Nucleus accumbens (tissue), 56 donors: ENCODE measurements at regions not wholly inside any gene's neighbourhood (a gene's known extent, or its start where the extent isn't known, plus 50 kb on each side); places are given as distances from the start of the nearest gene placed in this dataset.

Experiments used
- DNase-seq, 56 donors: peaks; one replicate each; lab custom pipeline; 2025; lab: John Stamatoyannopoulos, UW

DNA sequence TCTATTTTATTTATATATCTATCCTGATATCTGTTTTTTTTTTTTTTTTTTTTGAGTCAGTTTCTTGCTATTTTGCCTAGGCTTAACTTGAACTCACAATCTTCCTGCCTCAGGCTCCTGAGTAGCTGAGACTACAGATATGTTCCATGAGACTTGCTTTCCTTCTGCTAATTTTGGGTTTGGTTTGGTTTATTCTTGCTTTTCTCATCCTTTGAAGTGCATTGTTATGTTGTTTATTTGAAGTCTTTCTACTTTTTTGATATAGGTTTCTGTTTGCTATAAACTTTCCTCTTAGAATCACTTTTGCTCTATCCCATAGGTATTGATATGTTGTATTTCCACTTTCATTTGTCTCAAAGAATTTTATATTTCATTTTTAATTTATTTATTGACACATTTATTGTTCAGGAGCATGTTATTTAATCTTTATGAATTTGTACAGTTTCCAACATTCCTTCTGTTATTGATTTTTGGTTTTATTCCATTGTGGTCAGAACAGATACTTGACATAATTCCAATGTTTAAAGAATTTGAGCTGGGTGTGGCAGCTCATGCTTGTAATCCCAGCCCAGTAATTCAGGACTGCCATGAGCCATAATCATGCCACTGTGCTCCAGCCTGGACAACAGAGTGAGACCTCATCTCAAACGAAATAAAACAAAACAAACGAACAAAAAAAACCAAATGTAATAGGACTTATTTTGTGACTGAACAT is 62.3 kb upstream of the PLSCR4 start:
- DNase-seq, result no peak

DNA sequence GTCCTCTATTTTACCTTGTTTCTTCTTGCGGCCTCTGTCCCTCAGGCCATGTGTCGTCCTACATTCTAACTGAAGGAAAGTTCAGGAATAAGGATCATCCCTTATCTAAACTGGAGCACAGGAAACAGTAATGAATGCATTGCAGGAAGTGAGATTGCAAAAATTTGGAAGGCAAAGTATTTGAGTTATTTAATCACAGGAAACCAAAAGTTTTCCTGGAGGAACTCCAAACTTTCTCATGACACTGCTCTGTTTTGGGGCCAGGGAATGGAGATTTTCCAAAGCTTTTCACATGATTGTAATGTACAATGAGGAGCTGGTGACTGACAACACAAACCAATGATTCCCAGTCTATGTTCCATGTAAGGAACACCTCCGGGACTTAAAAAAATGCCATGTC is 57.8 kb upstream of the PLSCR4 start:
- DNase-seq, result no peak

DNA sequence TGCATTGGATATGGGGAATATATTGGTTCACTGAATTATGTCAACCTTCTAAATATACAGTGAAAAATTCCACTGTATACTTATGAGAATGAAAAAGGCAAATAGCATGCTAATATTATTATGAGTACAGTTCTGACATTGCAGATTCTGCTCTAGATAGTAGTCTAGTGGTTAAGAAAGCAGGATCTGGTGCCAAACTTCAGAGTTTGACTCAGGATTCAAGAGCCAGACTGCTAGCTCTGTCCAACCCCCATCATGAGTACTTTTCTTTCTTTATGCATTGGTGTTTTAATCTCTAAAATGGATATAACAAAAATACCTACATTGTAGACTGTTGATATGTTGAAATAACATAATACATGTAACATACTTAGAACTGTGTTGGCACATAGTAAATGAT is 57.3 kb upstream of the PLSCR4 start:
- no peak for DNase-seq

DNA sequence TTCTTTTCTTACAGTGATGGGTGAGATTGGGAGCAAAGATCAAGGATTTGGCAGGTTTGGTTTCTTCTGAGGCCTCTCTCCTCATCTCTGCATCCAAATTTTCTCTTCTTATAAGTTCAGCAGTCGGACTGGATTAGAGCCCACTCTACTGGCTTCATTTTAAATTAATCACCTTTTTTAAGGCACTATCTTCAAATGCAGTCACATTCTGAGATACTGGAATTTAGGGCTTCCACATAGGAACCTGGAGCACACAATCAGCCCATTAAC is 56.5 kb upstream of the PLSCR4 start:
- DNase-seq, result no peak

DNA sequence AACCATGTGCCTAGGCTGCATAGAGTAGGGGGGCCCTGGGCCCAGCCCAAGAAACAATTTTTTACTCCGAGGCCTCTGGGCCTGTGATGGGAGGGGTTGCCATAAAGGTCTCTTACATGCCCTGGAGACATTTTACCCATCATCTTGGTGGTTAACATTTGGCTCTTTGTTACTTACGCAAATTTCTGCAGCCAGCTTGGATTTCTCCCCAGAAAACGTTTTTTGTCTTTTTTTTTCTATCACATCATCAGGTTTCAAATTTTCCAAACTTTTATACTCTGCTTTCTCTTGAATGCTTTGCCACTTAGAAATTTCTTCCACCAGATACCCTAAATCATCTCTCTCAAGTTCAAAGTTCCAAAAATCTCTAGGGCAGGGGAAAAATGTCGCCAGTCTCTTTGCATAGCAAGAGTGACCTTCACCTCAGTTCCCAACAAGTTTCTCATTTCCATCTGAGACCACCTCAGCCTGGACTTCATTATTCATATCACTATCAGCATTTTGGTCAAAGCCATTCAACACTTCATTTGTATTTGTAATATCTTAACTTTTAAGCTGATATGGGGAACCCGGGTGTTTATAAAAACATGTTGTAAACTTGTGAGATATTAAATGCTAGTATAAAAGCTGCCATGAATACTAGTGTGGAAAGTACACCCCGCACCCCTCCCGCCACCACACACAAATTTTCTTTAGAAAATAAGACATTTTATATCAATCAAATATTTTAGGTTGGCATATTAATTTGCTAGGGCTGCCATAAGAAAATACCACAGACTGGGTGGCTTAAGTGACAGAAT is 56.0 kb upstream of the PLSCR4 start:
- DNase-seq, result no peak

DNA sequence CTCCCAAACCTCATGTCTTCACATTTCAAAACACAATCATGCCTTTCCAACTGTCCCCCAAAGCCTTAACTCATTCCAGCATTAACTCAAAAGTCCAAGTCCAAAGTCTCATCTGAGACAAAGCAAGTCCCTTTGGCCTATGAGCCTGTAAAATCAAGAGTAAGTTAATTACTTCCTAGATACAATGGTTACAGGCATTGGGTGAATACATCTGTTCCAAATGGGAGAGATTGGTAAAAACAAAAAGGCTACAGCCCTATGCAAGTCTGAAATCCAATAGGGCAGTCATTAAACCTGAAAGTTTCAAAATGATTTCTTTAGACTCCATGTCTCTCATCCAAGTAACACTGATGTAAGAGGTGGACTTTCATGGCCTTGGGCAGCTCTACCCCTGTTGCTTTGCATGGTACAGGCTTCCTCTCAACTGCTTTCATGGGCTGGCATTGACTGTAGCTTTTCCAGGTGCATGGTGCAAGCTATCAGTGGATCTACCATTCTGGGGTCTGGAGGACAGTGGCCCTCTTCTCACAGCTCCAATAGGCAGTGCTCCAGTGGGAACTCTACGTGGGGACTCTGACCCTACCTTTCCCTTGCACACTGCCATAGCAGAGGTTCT is 55.0 kb upstream of the PLSCR4 start:
- no peak for DNase-seq

DNA sequence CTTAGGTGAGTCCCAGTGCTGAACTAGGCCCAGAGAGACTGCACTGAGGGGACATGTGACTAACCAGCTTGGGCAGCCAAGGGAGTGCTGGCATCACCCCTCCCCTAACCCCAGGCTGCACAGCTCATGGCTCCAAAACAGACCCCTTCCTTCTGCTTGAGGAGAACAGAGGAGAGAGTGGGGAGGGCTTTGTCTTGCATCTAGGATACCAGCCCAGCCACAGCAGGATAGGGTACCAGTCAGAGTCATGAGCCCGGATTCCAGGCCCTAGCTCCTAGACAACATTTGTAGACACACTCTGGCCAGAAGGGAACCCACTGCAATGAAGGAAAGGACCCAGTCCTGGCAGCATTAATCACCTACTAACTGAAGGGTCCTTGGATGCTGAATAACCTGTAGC is 49.9 kb upstream of the PLSCR4 start:
- peak in 20 of 56 donors; percentile 0 to 56 (median 14) for DNase-seq
